Colonic mucosa (tissue), 4 donors: ENCODE measurements at regions not wholly inside any gene's neighbourhood (a gene's known extent, or its start where the extent isn't known, plus 50 kb on each side); places are given as distances from the start of the nearest gene placed in this dataset.

Source experiments
- DNase-seq: peaks from one replicate; pipeline ENCODE4 v3.0.0-alpha.2; 2020
- H3K27ac ChIP-seq: fragments of 200-600 bp; one replicate; pipeline ENCODE4 v1.8.0; 2021
- H3K27me3 ChIP-seq: fragments of 200-600 bp; one replicate; pipeline ENCODE4 v1.8.0; 2021
- H3K36me3 ChIP-seq: fragments of 200-600 bp; one replicate; pipeline ENCODE4 v1.8.0; 2021
- H3K4me1 ChIP-seq: fragments of 200-600 bp; one replicate; pipeline ENCODE4 v1.8.0; 2021; ENCODE audit warnings: mild to moderate bottlenecking
- H3K4me3 ChIP-seq: fragments of 200-600 bp; one replicate; pipeline ENCODE4 v1.8.0; 2021
- H3K9ac ChIP-seq, 2 donors: one replicate each; pipeline ENCODE4 v1.7.0; 2013; ENCODE audit warnings: control low read depth in 2 of 2, low read depth in 2 of 2, low read length in 2 of 2
- H3K9me3 ChIP-seq: fragments of 200-600 bp; one replicate; pipeline ENCODE4 v1.8.0; 2021
- CTCF ChIP-seq: fragments of 200-600 bp; IDR thresholded peaks from one replicate; pipeline ENCODE4 v1.8.0; 2022; ENCODE audit warnings: antibody characterized with exemption, mild to moderate bottlenecking
- intact Hi-C: fragments of 100-400 bp; cut with DNase I; formaldehyde crosslinking; loops from one replicate; pipeline ENCODE4 v1.14.1; 2022
- donor health status: healthy.
- donor health status: DM: no; HTN: no; CAD: no.
- donor health status: DM: no; HTN: no; CAD: no.

- Histone ChIP-seq H3K36me3 (no peaks in the 10 kb centered on the region), H3K4me1 (no peaks in the 10 kb centered on the region), H3K27ac (no peak overlapping the region), H3K27me3 (no peaks in the 10 kb centered on the region), H3K4me3 (no peak overlapping the region), H3K9me3 (no peaks in the 10 kb centered on the region), H3K9ac (no peak overlapping the region)
- intact Hi-C loops, result no loop called here
- DNase-seq, result no peak
- TF ChIP-seq CTCF, result no peak
These were observed 59.2 kb upstream of the DSG1 start for GRCh38 chr18:31258789-31259188.

- no peaks in the 10 kb centered on the region for H3K36me3 ChIP-seq
- H3K9ac ChIP-seq, result no peak overlapping the region
- no peak for TF ChIP-seq CTCF
- no peaks in the 10 kb centered on the region for H3K27me3 ChIP-seq
- DNase-seq, result no peak
- no peaks in the 10 kb centered on the region for H3K9me3 ChIP-seq
- no peak overlapping the region for H3K4me3 ChIP-seq
- H3K27ac ChIP-seq, result no peak overlapping the region
- H3K4me1 ChIP-seq, result no peaks in the 10 kb centered on the region
- intact Hi-C loops, result no loop called here
These were observed 56.0 kb upstream of the DSG1 start for GRCh38 chr18:31261792-31262582.

- Histone ChIP-seq H3K4me3 (no peak overlapping the region), H3K27ac (no peak overlapping the region), H3K27me3 (no peaks in the 10 kb centered on the region), H3K4me1 (no peaks in the 10 kb centered on the region), H3K9ac (no peak overlapping the region), H3K36me3 (no peaks in the 10 kb centered on the region), H3K9me3 (no peaks in the 10 kb centered on the region)
- intact Hi-C loops, result no loop called here
- no peak for DNase-seq
- no peak for TF ChIP-seq CTCF
These were observed 50.0 kb upstream of the DSG1 start for GRCh38 chr18:31267823-31268481.
